A673 (cell line): ENCODE measurements at regions not wholly inside any gene's neighbourhood (a gene's known extent, or its start where the extent isn't known, plus 50 kb on each side); places are given as distances from the start of the nearest gene placed in this dataset.
"Not testable (repeated sequence)": the region's sequence is repeated elsewhere in the genome, so short reads cannot be mapped to it uniquely, and the experiment has no call there.

Experiments
- BruUV-seq: library from RNA; stranded (reverse); fragments of 400-500 nt; replicated peaks from 2 replicates; lab custom pipeline; 2021; lab: Mats Ljungman, UMichigan
- CTCF ChIA-PET: fragments of 300-600 bp; sonication (Branson Sonifier 250); formaldehyde crosslinking; loops from one replicate; lab custom pipeline; 2022; ENCODE audit warnings: antibody characterized with exemption; lab: Charles Lee
- POLR2A ChIA-PET: fragments of 300-600 bp; sonication (Branson Sonifier 250); formaldehyde crosslinking; loops from one replicate; lab custom pipeline; 2022; ENCODE audit warnings: antibody characterized with exemption; ENCODE audit not compliant: low non-redundant PET; lab: Charles Lee
- DNase-seq: peaks from one replicate; pipeline ENCODE4 v3.0.0-alpha.2; 2015; ENCODE audit warnings: low spot score
- H3K27ac ChIP-seq: fragments of 200-600 bp; sonication (generic); 2 replicates; pipeline ENCODE4 v1.5.1; 2016; ENCODE audit warnings: mixed run types, low read depth, mild to moderate bottlenecking, mixed read lengths, antibody characterized with exemption, low read length; ENCODE audit not compliant: poor library complexity, severe bottlenecking
- H3K27me3 ChIP-seq: fragments of 200-600 bp; sonication (generic); replicated peaks from 2 replicates; pipeline ENCODE4 v1.6.1; 2017; ENCODE audit warnings: mixed run types, low read depth, mild to moderate bottlenecking, mixed read lengths, antibody characterized with exemption, low read length; ENCODE audit not compliant: insufficient read depth, poor library complexity
- H3K36me3 ChIP-seq: fragments of 200-600 bp; sonication (generic); 2 replicates; pipeline ENCODE4 v1.6.1; 2016; ENCODE audit warnings: mixed run types, mild to moderate bottlenecking, mixed read lengths, antibody characterized with exemption, low read length; ENCODE audit not compliant: insufficient read depth, poor library complexity, severe bottlenecking
- H3K4me1 ChIP-seq: fragments of 200-600 bp; sonication (generic); 2 replicates; pipeline ENCODE4 v1.6.1; 2017; ENCODE audit warnings: mixed run types, mild to moderate bottlenecking, mixed read lengths, antibody characterized with exemption, low read length; ENCODE audit not compliant: insufficient read depth, poor library complexity, severe bottlenecking
- H3K4me3 ChIP-seq: fragments of 200-600 bp; sonication (generic); 2 replicates; pipeline ENCODE4 v1.5.1; 2016; ENCODE audit warnings: low read depth, mixed run types, mild to moderate bottlenecking, mixed read lengths, low read length; ENCODE audit not compliant: poor library complexity, severe bottlenecking
- H3K9me3 ChIP-seq: fragments of 200-600 bp; sonication (generic); 2 replicates; pipeline ENCODE4 v1.6.1; 2016; ENCODE audit warnings: mixed run types, low read depth, mild to moderate bottlenecking, mixed read lengths, antibody characterized with exemption, low read length; ENCODE audit not compliant: poor library complexity, severe bottlenecking
- CTCF ChIP-seq: fragments of 300-800, 200-600 bp; sonication (generic); conservative IDR thresholded peaks from 2 replicates; pipeline ENCODE4 v1.5.1; 2017; ENCODE audit warnings: low read depth, mild to moderate bottlenecking, antibody characterized with exemption, low read length, moderate library complexity, mixed read lengths
- EZH2 ChIP-seq: fragments of 200-600 bp; sonication (generic); IDR thresholded peaks from 2 replicates; pipeline ENCODE4 v1.6.1; 2017; ENCODE audit warnings: borderline replicate concordance, low read depth, mild to moderate bottlenecking, mixed read lengths, antibody characterized with exemption, low read length; ENCODE audit not compliant: poor library complexity, severe bottlenecking
- intact Hi-C: fragments of 100-400 bp; cut with micrococcal nuclease; formaldehyde crosslinking; loops from one replicate; pipeline ENCODE4 v1.10.0; 2022; ENCODE audit not compliant: unreplicated experiment

- H3K9me3 ChIP-seq, result no peaks in the 10 kb centered on the region
- TF ChIP-seq CTCF (no peak), EZH2 (no peak)
- no peaks in the 10 kb centered on the region for H3K4me1 ChIP-seq
- ChIA-PET CTCF (no interaction called here), POLR2A (no interaction called here)
- H3K36me3 ChIP-seq, result no peaks in the 10 kb centered on the region
- intact Hi-C loops, result no loop called here
- H3K27ac ChIP-seq, result no peak overlapping the region
- DNase-seq, result no peak
- H3K4me3 ChIP-seq, result no peak overlapping the region
- no TSS peak for BruUV-seq
- no peaks in the 10 kb centered on the region for H3K27me3 ChIP-seq
Measured at GRCh38 chr21:34280959-34281358, 82.8 kb upstream of the KCNE2 start.

- H3K4me3 ChIP-seq, result no peak overlapping the region
- CTCF ChIA-PET, result no interaction called here
- TF ChIP-seq EZH2, result no peak
- no peak for TF ChIP-seq CTCF
- no peaks in the 10 kb centered on the region for H3K27me3 ChIP-seq
- H3K36me3 ChIP-seq, result no peaks in the 10 kb centered on the region
- no peak for DNase-seq
- no peaks in the 10 kb centered on the region for H3K4me1 ChIP-seq
- no peak overlapping the region for H3K27ac ChIP-seq
- intact Hi-C loops, result no loop called here
- H3K9me3 ChIP-seq, result peaks cover 1% of the 10 kb centered on the region
- POLR2A ChIA-PET, result no interaction called here
- no TSS peak for BruUV-seq
Measured at GRCh38 chr21:34282223-34282622, 81.6 kb upstream of the KCNE2 start.

- CTCF ChIA-PET, result no interaction called here
- intact Hi-C loops, result no loop called here
- Histone ChIP-seq H3K36me3 (no peaks in the 10 kb centered on the region), H3K27me3 (no peaks in the 10 kb centered on the region), H3K27ac (no peak overlapping the region), H3K4me1 (no peaks in the 10 kb centered on the region), H3K9me3 (peaks cover 13% of the 10 kb centered on the region), H3K4me3 (no peak overlapping the region)
- TF ChIP-seq CTCF (no peak), EZH2 (no peak)
- POLR2A ChIA-PET, result no interaction called here
- BruUV-seq, result no TSS peak
- DNase-seq, result no peak
Measured at GRCh38 chr21:34284666-34285065, 79.1 kb upstream of the KCNE2 start.

GRCh38 chr21:34288042-34288441 is 75.8 kb upstream of the KCNE2 start:
- H3K36me3 ChIP-seq, DNase-seq, H3K4me1 ChIP-seq, H3K27me3 ChIP-seq, POLR2A ChIA-PET, CTCF ChIA-PET, H3K27ac ChIP-seq, H3K4me3 ChIP-seq, BruUV-seq, intact Hi-C loops: not testable (repeated sequence)
- peaks cover 13% of the 10 kb centered on the region for H3K9me3 ChIP-seq
